Upper lobe of left lung (tissue), 6 donors: ENCODE measurements at regions not wholly inside any gene's neighbourhood (a gene's known extent, or its start where the extent isn't known, plus 50 kb on each side); places are given as distances from the start of the nearest gene placed in this dataset.

ENCODE experiments used
- ATAC-seq, 2 donors: fragments of 200-7000 bp; cut with Tn5 transposase; one replicate each; pipeline ENCODE4 v1.9.1; 2022; ENCODE audit warnings: mild to moderate bottlenecking in 2 of 2, moderate library complexity in 2 of 2; ENCODE audit not compliant: low FRiP score in 2 of 2
- DNase-seq, 2 donors: peaks; one replicate each; pipeline ENCODE4 v3.0.0-alpha.2; 2019 to 2020
- H3K27ac ChIP-seq, 4 donors: fragments of 200-600 bp; sonication (generic); one replicate each; pipeline ENCODE4 v1.5.1; 2016 to 2019
- H3K27me3 ChIP-seq, 4 donors: fragments of 200-600 bp; sonication (generic); one replicate each; pipeline ENCODE4 v1.5.1; 2017 to 2019
- H3K36me3 ChIP-seq, 4 donors: fragments of 200-600 bp; sonication (generic); one replicate each; pipeline ENCODE4 v1.5.1; 2016 to 2019
- H3K4me1 ChIP-seq, 4 donors: fragments of 200-600 bp; sonication (generic); one replicate each; pipeline ENCODE4 v1.5.1; 2018 to 2019
- H3K4me3 ChIP-seq, 4 donors: fragments of 200-600 bp; sonication (generic); one replicate each; pipeline ENCODE4 v1.5.1; 2017 to 2019; ENCODE audit warnings: mild to moderate bottlenecking in 2 of 4, moderate library complexity in 1 of 4
- H3K9me3 ChIP-seq, 4 donors: fragments of 200-600 bp; sonication (generic); one replicate each; pipeline ENCODE4 v1.5.1; 2018 to 2019
- CTCF ChIP-seq, 6 experiments: fragments of 450-650 bp in 4 of 6; fragments of 200-600 bp in 2 of 6; sonication (generic) in 2 of 6; IDR thresholded peaks; one replicate each; pipeline ENCODE4 v1.5.1; 2016 to 2019; ENCODE audit warnings: antibody characterized with exemption in 6 of 6
- EP300 ChIP-seq, 4 donors: sonication (generic); formaldehyde crosslinking; IDR thresholded peaks; one replicate each; pipeline ENCODE4 v1.5.1; 2017; ENCODE audit warnings: antibody characterized with exemption in 4 of 4, control low read depth in 2 of 4
- POLR2A ChIP-seq, 4 donors: fragments of 450-650 bp; IDR thresholded peaks; one replicate each; pipeline ENCODE4 v1.5.1; 2016 to 2017; ENCODE audit warnings: antibody characterized with exemption in 4 of 4, mild to moderate bottlenecking in 2 of 4
- POLR2AphosphoS5 ChIP-seq, 2 donors: sonication (generic); formaldehyde crosslinking; IDR thresholded peaks; one replicate each; pipeline ENCODE4 v1.5.1; 2017; ENCODE audit warnings: antibody characterized with exemption in 2 of 2
- WGBS, 2 donors: methylation state at CpG; one replicate each; pipeline ENCODE4 v1.1.5; 2017 to 2018; 5-methylcytosine and 5-hydroxymethylcytosine counted together
- donor health status: DM: no; HTN: no; CAD: no; lungs with moderate emphysema.
- donor health status: DM: no; HTN: yes; CAD: no; lungs with severe emphysema.

GRCh38 chr17:52237151-52237550, 78.6 kb upstream of the CA10 start:
- Histone ChIP-seq H3K4me3 (no peak overlapping the region), H3K4me1 (no peaks in the 10 kb centered on the region), H3K9me3 (no peaks in the 10 kb centered on the region), H3K27me3 (no peaks in the 10 kb centered on the region), H3K27ac (no peak overlapping the region), H3K36me3 (no peaks in the 10 kb centered on the region)
- 51 to 55% methylated on average over 6 of the region's 6 CpGs for WGBS, 2 donors
- DNase-seq (no peak), ATAC-seq (no peak)
- no peak for TF ChIP-seq EP300 (IDR thresholded peaks at IDR 0.05)
- TF ChIP-seq CTCF (IDR thresholded peaks at IDR 0.05): no peak
- no peak for TF ChIP-seq POLR2A (IDR thresholded peaks at IDR 0.05)
- no peak for TF ChIP-seq POLR2AphosphoS5 (IDR thresholded peaks at IDR 0.05)

DNA sequence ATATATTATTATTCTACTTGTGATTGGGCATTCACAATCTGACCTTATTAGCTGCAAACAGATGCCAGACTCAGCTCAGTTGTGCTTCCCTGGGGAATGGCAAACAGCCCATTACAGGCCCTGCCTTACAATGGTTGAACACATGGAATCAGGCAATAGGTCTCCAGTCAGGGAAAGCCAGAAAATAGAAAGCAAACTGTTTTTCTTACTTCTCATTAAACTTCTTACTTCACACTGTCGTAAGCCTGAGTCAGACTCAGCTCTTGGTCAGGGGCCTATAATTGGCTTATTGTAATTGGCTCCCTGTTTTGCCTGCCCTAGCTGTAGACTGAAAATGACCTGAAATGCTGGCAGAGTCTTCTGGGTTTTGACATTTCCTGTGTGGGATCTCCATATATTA, 77.0 kb upstream of the CA10 start:
- no peaks in the 10 kb centered on the region for H3K27me3 ChIP-seq
- no peak overlapping the region for H3K27ac ChIP-seq
- WGBS, 2 donors: 81 to 82% methylated on average over 1 of the region's 1 CpG
- H3K4me3 ChIP-seq: no peak overlapping the region
- H3K9me3 ChIP-seq: no peaks in the 10 kb centered on the region
- DNase-seq (no peak), ATAC-seq (no peak)
- H3K36me3 ChIP-seq: no peaks in the 10 kb centered on the region
- no peaks in the 10 kb centered on the region for H3K4me1 ChIP-seq
- no peak for TF ChIP-seq CTCF (IDR thresholded peaks at IDR 0.05)
- TF ChIP-seq EP300 (IDR thresholded peaks at IDR 0.05): no peak
- no peak for TF ChIP-seq POLR2A (IDR thresholded peaks at IDR 0.05)
- TF ChIP-seq POLR2AphosphoS5 (IDR thresholded peaks at IDR 0.05): no peak

GRCh38 chr17:52233632-52234031, 75.1 kb upstream of the CA10 start:
- 86 to 92% methylated on average over 1 of the region's 1 CpG for WGBS, 2 donors
- no peak overlapping the region for H3K27ac ChIP-seq
- no peak for ATAC-seq

DNA sequence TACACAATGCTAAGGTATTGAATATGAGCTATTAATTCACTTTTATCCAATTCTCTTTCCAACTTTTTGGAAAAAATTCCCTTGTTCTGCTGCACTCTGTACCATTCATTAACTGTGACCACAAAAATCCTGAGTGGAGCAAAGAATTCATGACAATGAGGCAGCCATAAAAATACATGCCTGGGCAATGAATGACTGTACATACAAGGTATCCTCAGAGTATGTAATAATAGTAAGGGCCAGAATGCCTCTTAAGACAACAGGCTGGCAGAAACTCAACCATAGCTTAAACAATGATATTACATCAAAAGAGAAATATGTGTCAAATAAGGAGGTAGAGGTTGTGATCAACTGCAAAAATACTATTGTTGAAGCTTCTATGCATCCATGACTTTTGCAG, 74.7 kb upstream of the CA10 start:
- no peaks in the 10 kb centered on the region for H3K27me3 ChIP-seq
- H3K4me1 ChIP-seq: no peaks in the 10 kb centered on the region
- no peaks in the 10 kb centered on the region for H3K36me3 ChIP-seq
- H3K27ac ChIP-seq: no peak overlapping the region
- no peak for DNase-seq
- no peak for TF ChIP-seq EP300 (IDR thresholded peaks at IDR 0.05)
- TF ChIP-seq CTCF (IDR thresholded peaks at IDR 0.05): no peak
- TF ChIP-seq POLR2AphosphoS5 (IDR thresholded peaks at IDR 0.05): no peak
- no peak for TF ChIP-seq POLR2A (IDR thresholded peaks at IDR 0.05)
- H3K9me3 ChIP-seq: no peaks in the 10 kb centered on the region
- H3K4me3 ChIP-seq: no peak overlapping the region
- no peak for ATAC-seq

More at GRCh38 chr17:52233632-52234031, 75.1 kb upstream of the CA10 start:
- no peaks in the 10 kb centered on the region for H3K9me3 ChIP-seq
- DNase-seq: no peak
- no peaks in the 10 kb centered on the region for H3K27me3 ChIP-seq
- H3K4me3 ChIP-seq: no peak overlapping the region
- no peaks in the 10 kb centered on the region for H3K4me1 ChIP-seq
- no peaks in the 10 kb centered on the region for H3K36me3 ChIP-seq
- TF ChIP-seq EP300 (IDR thresholded peaks at IDR 0.05): no peak
- no peak for TF ChIP-seq CTCF (IDR thresholded peaks at IDR 0.05)
- TF ChIP-seq POLR2A (IDR thresholded peaks at IDR 0.05): no peak
- TF ChIP-seq POLR2AphosphoS5 (IDR thresholded peaks at IDR 0.05): no peak

DNA sequence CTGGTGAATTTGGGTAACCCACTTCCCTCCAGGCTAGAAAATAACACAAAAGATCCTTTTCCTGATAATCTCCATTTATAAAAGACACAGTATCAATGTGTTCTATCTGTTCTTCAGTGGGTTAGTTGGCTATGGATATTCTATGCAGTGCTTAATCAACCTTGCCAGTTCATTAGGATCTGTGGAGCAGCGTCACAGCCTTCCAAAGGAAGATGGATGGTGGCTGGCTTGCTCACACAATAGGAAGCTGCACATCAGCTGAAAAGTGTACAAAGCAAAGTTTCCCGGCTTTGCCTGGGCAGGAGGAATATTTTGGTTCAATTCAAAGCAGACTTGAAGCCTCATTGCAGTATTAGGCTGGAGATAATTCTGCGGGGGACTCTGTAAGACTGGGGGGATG, 70.3 kb upstream of the CA10 start:
- 68 to 77% methylated on average over 3 of the region's 3 CpGs for WGBS, 2 donors
- DNase-seq (no peak), ATAC-seq (no peak)
- Histone ChIP-seq H3K4me1 (no peaks in the 10 kb centered on the region), H3K36me3 (no peaks in the 10 kb centered on the region), H3K4me3 (no peak overlapping the region), H3K27ac (no peak overlapping the region), H3K9me3 (no peaks in the 10 kb centered on the region), H3K27me3 (no peaks in the 10 kb centered on the region)
- TF ChIP-seq EP300 (IDR thresholded peaks at IDR 0.05): no peak
- TF ChIP-seq CTCF (IDR thresholded peaks at IDR 0.05): no peak
- no peak for TF ChIP-seq POLR2AphosphoS5 (IDR thresholded peaks at IDR 0.05)
- TF ChIP-seq POLR2A (IDR thresholded peaks at IDR 0.05): no peak
